ENCODE measurements at regions not wholly inside any gene's neighbourhood (a gene's known extent, or its start where the extent isn't known, plus 50 kb on each side); places are given as distances from the start of the nearest gene placed in this dataset.

- TF ChIP-seq ZNF331 (CRISPR knock-in tag; IDR thresholded peaks at IDR 0.05; ENCODE audit: low read depth) (no peak), JUNB (IDR thresholded peaks at IDR 0.05; ENCODE audit: unreplicated experiment) (no peak), REST (IDR thresholded peaks at IDR 0.05; ENCODE audit: unreplicated experiment) (no peak), ETS1 (IDR thresholded peaks at IDR 0.05) (no peak)
These were observed 60.9 kb upstream of the LDB2 start (continued) for GRCh38 chr4:16959305-16959704.

- Histone ChIP-seq H3F3A (replicated peaks; ENCODE audit: low read depth) (peaks cover 3% of the 10 kb centered on the region; the same call in 1 of the 2 replicates), H3K4me3 (no peak overlapping the region), H4K20me1 (replicated peaks; ENCODE audit: insufficient read depth) (no peaks in the 10 kb centered on the region), H3K4me1 (ENCODE audit: insufficient read depth) (peaks cover 11% of the 10 kb centered on the region), H3K79me2 (replicated peaks; ENCODE audit: insufficient read depth) (no peaks in the 10 kb centered on the region), H3K9me2 (ENCODE audit: insufficient read depth) (no peaks in the 10 kb centered on the region; the same call in 1 of the 2 replicates), H2AFZ (peak overlapping the region; percentile 68), H3K36me3 (ENCODE audit: insufficient read depth) (no peaks in the 10 kb centered on the region; the same call in none of the 2 replicates), H3K27ac (ENCODE audit: low read depth) (no peak overlapping the region), H3K27me3 (ENCODE audit: insufficient read depth) (no peaks in the 10 kb centered on the region), H3K4me2 (no peak overlapping the region)
- H3K4me3 Mint-ChIP-seq: no peak overlapping the region
- peaks cover 16% of the 10 kb centered on the region for H3K36me3 Mint-ChIP-seq (ENCODE audit: low read depth)
- peaks cover 9% of the 10 kb centered on the region for H3K4me1 Mint-ChIP-seq
- DNase-seq (ENCODE audit: low spot score) (no peak), ATAC-seq (no peak)
- peaks cover 1% of the 10 kb centered on the region for H3K27me3 Mint-ChIP-seq (ENCODE audit: insufficient read depth, low read depth, poor library complexity)
- H3K27ac Mint-ChIP-seq: no peak overlapping the region
- H3K9me3 Mint-ChIP-seq: peaks cover 19% of the 10 kb centered on the region
- TF ChIP-seq ZNF114 (CRISPR knock-in tag; IDR thresholded peaks at IDR 0.05) (no peak), POLR2AphosphoS5 (IDR thresholded peaks at IDR 0.05; ENCODE audit: low read depth) (no peak), EZH2phosphoT487 (IDR thresholded peaks at IDR 0.05; ENCODE audit: unreplicated experiment) (no peak), ZNF331 (CRISPR knock-in tag; IDR thresholded peaks at IDR 0.05; ENCODE audit: low read depth) (no peak), STAT1 (IDR thresholded peaks at IDR 0.05; ENCODE audit: unreplicated experiment) (no peak), ETS1 (IDR thresholded peaks at IDR 0.05) (no peak), CREB1 (CRISPR knock-in tag; IDR thresholded peaks at IDR 0.05; ENCODE audit: low read depth) (no peak), REST (IDR thresholded peaks at IDR 0.05; ENCODE audit: unreplicated experiment) (no peak)
These were observed 54.6 kb upstream of the LDB2 start for GRCh38 chr4:16952896-16953630.

All from GM23338 (cell line).